GM18873 (cell line): ENCODE measurements at regions not wholly inside any gene's neighbourhood (a gene's known extent, or its start where the extent isn't known, plus 50 kb on each side); places are given as distances from the start of the nearest gene placed in this dataset.

Experiments
- ATAC-seq: cut with Tn5 transposase; IDR thresholded peaks from one replicate; pipeline ENCODE4 v1.9.1; 2021; ENCODE audit warnings: mild to moderate bottlenecking, moderate library complexity, moderate number of reproducible peaks; ENCODE audit not compliant: unreplicated experiment, low FRiP score

DNA sequence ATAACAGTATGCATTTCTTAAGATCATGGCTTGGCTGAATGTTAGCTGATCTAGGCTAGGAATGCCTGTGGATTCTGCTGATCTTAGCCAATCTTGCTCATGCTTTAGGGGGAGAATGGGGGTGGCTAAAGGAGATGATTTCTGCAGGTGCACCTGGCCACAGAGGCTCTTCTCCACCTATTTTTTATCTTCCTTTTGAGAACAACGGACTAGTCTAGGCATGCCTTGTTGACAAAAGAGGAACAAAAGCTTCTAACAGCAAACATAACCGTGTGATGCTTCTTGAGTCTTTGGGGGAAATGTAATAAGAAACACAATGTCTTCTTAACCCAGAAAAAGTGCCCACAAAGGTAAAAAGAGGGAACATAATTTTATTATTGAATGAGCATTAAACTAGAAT is 743.5 kb downstream of the ARAP2 start:
- ATAC-seq, result no peak

DNA sequence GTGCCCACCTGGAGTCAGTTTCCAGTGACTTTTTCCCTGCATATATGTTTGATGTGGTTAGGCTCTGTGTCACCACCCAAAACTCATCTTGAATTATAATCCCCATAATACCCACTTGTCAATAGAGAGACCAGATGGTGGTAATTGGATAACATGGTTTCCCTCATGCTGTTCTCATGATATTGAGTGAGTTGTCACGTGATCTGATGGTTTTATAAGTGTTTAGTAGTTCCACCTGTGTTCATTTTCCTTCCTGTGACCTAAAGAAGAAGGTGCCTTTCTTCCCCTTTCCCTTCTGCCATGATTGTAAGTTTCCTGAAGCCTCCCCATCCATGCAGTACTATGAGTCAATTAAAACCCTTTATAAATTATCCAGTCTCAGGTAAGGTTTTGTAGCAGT is 740.9 kb downstream of the ARAP2 start:
- no peak for ATAC-seq

DNA sequence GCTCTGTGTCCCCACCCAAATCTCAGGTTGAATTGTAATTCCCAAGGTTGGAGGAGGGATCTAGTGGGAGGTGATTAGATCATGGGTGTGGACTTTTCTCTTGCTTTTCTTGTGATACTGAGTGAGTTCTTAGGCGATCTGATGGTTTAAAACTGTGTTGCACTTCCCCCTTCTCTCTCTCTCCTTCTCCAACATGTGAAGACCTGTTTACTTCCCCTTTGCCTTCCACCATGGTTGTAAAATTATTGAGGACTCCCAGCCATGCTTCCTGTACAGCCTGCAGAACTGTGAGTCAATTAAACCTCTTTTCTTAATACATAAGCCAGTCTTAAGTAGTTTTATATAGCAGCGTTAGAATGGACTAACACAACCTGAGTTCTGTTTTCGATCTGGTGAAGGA is 738.2 kb downstream of the ARAP2 start:
- ATAC-seq, result no peak

DNA sequence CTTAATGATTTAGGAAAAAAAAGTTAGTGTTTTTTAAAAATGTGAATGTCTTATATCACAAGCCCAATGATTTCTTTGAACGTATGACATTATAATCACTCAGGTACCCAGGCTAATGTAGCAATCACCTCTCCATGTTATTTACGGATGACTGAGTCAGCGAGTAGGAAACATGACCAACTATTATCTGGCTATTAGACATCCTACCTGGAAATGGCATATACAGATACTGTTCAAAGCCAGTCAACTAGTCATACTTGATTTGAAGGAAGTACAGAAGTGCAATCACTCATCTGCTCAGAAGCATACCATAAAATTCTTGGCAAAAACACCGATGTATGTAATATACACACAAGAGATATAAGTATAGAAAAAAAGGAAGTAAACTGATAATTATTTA is 732.5 kb downstream of the ARAP2 start:
- no peak for ATAC-seq

DNA sequence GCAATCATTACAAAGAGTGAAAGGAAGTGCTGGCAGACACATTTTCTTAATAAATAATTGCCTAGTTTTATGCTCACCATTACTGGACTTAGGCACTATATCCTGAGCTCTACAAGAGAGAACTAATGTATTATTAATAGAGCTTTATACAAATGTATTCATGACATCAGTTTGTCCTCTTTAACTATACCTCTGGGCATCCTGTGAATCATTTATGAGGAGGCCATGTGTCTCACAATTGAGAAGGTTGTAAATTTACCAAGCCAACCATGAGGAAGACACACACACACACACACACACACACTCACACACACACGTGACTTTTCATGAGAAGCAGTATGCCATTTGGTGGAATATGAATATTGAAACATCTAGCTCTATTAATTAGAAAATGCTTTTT is 728.2 kb downstream of the ARAP2 start:
- no peak for ATAC-seq

DNA sequence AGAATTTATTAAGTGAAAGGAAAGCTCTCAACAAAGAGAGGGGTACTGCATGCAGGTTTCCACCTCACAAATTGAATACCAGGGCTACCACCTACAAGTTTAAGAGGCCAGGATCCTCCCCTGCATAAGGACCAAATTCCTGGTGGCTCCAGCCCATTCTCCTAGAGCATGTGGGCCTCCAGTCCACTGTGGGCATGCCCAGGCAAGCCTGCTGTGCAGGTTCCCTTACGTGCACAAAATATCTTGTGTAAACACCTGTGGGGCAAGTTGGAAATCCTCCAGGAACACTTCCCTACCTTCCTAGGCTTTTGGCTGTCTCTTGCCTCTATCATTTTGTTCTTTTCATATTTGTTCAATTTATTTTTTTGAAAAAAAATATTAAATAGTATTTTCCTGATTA is 724.3 kb downstream of the ARAP2 start:
- no peak for ATAC-seq

- no peak for ATAC-seq
Observed at GRCh38 chr4:35521682-35522081, 722.6 kb downstream of the ARAP2 start.

GRCh38 chr4:35525192-35525978 is 718.9 kb downstream of the ARAP2 start:
- ATAC-seq, result no peak

GRCh38 chr4:35526456-35526855 is 717.9 kb downstream of the ARAP2 start:
- no peak for ATAC-seq

DNA sequence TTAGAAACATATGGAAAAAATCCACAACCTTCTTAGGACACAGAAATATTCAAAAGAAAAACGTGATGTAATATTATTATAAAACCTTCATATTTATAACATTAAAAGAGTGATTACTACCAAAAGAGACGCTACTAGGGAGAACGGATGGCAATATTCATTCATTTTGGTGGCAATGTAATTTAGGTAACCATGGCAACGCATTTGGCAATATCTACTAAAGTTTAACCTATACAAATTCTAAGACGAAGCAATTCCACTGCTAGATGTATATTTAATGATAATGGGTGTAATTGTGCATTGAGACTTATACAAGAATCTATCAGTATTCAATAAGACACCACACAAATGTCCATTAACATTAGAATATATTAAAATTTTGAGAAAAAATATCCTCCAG is 709.4 kb downstream of the ARAP2 start:
- ATAC-seq, result no peak

- no peak for ATAC-seq
Observed at GRCh38 chr4:35538807-35539206, 705.5 kb downstream of the ARAP2 start.

DNA sequence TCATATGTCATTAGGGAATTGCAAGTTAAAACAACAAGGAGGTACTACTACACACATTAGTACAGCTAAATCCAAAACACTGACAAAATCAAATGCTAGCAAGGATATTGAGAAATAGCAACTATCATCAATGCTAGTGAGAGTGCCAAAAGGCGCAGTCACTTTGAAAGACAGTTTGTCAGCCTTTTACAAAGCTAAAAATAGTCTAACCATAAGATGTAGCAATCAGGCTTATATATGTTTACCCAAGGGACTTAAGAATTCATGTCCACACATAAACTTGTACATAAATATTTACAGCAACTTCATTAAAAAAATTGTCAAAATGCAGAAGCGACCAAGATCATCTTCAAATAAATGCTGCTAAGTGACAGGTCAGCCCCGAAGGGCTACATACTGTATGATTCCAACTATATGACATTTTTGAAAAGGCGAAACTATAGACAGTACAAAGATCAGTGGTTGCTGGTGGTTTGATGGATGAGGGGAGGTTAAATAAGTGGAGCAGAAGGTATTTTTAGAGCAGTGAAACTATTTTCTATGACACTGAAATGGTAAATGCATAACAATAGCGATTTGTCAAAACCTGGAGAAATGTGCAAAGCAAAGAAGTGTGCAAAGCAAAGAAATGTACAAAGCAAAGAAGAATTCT is 704.8 kb downstream of the ARAP2 start:
- no peak for ATAC-seq

DNA sequence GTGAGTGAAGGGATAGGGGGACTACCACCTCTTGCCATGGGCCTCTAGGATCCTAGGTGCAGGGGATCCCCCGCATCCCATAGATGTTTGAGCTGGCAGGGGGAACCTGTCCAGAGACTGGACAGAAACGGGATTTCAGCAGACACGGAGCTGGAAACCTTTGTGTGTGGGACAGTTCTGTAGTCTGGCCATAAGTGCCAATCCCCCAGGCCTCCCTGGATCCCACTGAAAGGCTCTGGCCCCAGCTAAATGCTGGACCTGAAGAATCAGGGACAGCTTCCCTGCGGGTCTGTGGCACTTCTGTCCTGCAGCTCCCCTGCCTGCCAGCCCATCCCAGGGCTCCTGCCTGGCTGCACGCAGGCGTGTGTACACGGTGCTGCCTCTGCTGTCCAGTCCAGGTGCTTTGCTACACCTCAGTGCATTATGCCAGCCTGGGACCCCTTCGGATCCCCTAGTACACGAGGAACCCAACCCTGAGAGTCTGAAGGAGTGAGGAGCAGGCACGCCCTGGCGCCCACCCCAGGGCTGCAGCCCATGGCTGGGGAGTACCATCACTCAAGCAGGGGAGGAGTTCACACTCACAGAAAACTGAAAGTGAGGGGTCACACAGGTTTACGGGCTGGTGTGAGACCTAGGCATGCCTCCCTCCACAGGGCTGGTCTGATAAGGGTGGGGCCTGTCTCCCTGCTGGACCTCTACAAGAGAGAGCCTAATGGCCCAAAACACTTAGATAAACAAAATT is 703.0 kb downstream of the ARAP2 start:
- ATAC-seq, result no peak

DNA sequence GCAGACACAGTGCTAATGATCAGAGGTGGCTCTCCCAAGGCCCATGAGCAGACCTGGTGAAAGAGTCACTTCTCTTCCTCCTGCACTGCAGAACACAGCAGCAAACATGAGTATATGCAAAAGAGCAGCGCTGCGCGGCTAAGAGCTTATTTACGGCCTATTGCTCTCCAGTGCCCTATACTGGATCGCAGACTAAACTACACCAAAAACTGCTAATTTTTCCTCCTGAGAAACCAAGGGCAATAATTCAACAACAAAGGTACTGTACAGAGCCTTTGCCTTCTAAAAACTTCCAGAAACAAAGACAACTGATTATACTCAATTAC is 702.5 kb downstream of the ARAP2 start:
- no peak for ATAC-seq

DNA sequence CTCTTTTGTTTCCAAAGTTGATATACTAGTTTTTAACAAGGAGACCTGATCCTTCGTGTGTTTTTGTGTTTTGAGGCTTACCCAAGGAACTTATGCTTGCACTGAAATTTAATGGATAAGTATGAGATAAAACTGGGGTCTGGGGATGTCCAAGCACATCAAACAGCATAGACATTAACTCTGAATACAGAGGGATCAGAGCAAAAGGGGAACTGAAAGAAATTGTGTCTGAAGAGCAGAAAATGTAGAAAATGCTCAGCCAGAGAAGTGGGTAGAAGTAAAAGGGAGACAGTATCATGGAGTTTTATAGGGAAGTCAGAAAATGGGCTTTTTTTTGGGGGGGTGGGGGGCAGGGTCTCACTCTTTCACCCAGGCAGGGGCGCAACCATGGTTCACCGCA is 695.4 kb downstream of the ARAP2 start:
- no peak for ATAC-seq

GRCh38 chr4:35556387-35556786 is 687.9 kb downstream of the ARAP2 start:
- no peak for ATAC-seq

DNA sequence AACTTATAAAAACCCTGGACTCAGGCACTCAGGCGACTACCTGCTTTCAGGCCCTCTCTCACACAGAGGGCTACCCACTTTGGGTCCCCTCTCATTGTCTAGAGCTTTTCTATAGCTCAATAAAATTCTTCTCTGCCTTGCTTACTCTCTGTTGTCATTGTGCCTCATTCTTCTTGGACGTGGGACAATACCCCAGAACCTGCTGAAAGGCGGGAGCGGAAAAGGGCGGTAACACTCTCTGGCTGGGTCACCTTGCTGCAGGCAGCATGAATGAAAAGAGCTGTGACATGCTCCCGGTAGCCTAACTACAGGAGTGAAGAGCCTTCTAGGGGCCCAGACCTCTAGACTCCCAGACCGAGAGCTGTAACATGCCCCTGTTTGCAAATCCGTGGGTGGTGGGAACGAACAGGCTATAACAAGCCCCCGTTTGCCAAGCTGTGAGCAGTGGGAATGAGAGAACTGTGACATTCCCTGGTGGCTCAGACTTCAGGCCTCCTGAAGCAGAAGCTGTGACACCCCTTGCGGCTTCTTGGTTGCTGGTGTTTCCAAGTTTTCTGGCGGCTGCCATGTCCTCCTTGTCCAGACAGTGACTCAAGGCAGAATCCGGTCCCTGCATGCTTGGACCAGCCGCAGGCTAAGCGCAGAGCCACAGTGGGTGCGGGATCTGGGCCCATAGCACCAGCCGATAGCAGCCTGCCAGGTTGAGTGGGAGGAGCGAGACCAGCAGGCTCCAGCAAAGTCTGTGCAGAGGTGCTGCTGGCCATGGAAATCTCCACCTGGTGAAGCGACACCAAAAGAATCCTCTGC is 684.6 kb downstream of the ARAP2 start:
- ATAC-seq, result no peak

DNA sequence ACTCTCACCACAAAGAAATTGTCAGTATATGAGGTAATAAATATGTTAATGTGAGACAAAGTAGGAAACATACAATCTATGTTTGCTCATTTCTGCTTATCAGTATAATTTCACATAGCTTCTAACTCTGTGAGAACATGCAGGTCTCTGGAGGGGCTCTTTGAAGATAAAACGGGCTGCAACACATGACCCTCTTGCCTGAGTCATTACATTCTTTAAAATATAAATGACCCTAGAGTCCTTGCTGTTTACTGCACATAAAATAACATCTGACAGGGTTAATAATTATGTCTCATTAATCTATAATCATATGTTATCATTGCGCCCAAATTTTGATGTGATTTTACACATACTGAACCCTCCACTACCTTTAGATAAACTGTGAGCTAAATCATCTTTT is 681.5 kb downstream of the ARAP2 start:
- ATAC-seq, result no peak

GRCh38 chr4:35565640-35566039 is 678.7 kb downstream of the ARAP2 start:
- no peak for ATAC-seq

DNA sequence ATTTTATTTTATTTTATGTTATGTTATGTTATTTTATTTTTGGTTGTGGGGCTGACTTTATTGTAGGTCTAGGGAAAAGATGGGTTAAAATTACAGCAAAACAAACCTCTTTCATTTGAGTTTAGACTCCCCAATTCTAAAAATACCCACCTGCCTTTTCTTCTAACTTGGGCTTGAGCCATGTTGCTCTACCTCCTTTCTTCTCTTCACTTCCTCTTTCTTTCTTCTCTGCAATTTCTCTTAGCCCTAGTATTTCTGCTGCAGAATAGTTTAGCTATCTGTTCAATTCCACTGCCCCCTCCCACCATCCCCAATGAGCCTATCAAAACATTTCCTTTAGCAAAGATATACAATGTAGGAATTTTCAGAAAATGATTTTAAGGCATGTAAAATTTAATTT is 653.3 kb downstream of the ARAP2 start:
- ATAC-seq, result no peak

DNA sequence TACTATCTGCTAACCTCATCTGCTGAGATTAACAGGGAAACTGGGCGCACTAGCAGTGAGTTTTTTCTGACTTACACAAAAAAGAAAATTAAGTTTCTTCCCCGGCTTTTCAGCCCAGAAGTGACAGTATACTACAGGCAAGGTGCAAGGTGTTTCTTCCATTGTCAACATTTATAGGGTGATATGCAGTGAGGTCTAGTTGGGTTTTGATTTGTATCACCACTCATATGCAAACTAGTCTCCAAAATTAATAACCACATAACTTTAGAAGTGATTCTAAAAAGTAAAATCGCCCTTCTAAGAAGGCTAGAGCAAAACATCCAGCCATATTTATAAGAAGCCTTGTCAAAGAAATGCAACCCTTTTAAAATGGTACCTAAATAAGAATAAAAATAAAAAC is 640.1 kb downstream of the ARAP2 start:
- ATAC-seq, result no peak
